NT2/D1 (cell line): ENCODE measurements at regions not wholly inside any gene's neighbourhood (a gene's known extent, or its start where the extent isn't known, plus 50 kb on each side); places are given as distances from the start of the nearest gene placed in this dataset.
"Not testable (repeated sequence)": the region's sequence is repeated elsewhere in the genome, so short reads cannot be mapped to it uniquely, and the experiment has no call there.

ENCODE experiments used
- DNase-seq: peaks from one replicate; pipeline ENCODE4 v3.0.0-alpha.2; 2011; ENCODE audit warnings: low read depth, low spot score
- H3K27me3 ChIP-seq: 2 replicates; pipeline ENCODE4 v1.6.0; 2011; ENCODE audit warnings: mild to moderate bottlenecking; ENCODE audit not compliant: insufficient read length, insufficient read depth
- H3K36me3 ChIP-seq: 2 replicates; pipeline ENCODE4 v1.6.1; 2011; ENCODE audit warnings: mild to moderate bottlenecking, low read length, mixed read lengths; ENCODE audit not compliant: insufficient read depth, insufficient read length
- H3K4me1 ChIP-seq: 2 replicates; pipeline ENCODE4 v1.5.1; 2011; ENCODE audit not compliant: insufficient read depth, insufficient read length
- H3K4me3 ChIP-seq: 2 replicates; pipeline ENCODE4 v1.5.1; 2011; ENCODE audit warnings: low read depth; ENCODE audit not compliant: insufficient read length
- H3K9ac ChIP-seq: 2 replicates; pipeline ENCODE4 v1.6.0; 2011; ENCODE audit warnings: low read depth; ENCODE audit not compliant: insufficient read length
- H3K9me3 ChIP-seq: 2 replicates; pipeline ENCODE4 v1.5.1; 2011; ENCODE audit warnings: mild to moderate bottlenecking, low read length; ENCODE audit not compliant: insufficient read depth
- SUZ12 ChIP-seq: IDR thresholded peaks from 2 replicates; pipeline ENCODE4 v1.6.1; 2011; ENCODE audit not compliant: insufficient read length, insufficient read depth; ENCODE audit errors: extremely low read depth
- YY1 ChIP-seq: IDR thresholded peaks from 2 replicates; pipeline ENCODE4 v1.6.1; 2011; ENCODE audit not compliant: insufficient read length, insufficient read depth
- ZNF274 ChIP-seq: IDR thresholded peaks from 2 replicates; pipeline ENCODE4 v1.6.1; 2011; ENCODE audit warnings: mild to moderate bottlenecking, low read depth, low read length

GRCh38 chr5:60076746-60077145 lies 183.2 kb upstream of the PDE4D start:
- Histone ChIP-seq H3K9me3 (no peaks in the 10 kb centered on the region), H3K4me1 (no peaks in the 10 kb centered on the region), H3K9ac (no peak overlapping the region), H3K4me3 (no peak overlapping the region), H3K27me3 (no peaks in the 10 kb centered on the region), H3K36me3 (no peaks in the 10 kb centered on the region)
- TF ChIP-seq SUZ12 (no peak), ZNF274 (no peak), YY1 (no peak)
- DNase-seq = no peak

- H3K36me3 ChIP-seq = no peaks in the 10 kb centered on the region
- no peak for DNase-seq
- no peaks in the 10 kb centered on the region for H3K9me3 ChIP-seq
- H3K4me3 ChIP-seq = no peak overlapping the region
- H3K27me3 ChIP-seq = no peaks in the 10 kb centered on the region
- TF ChIP-seq ZNF274 = no peak
- no peak for TF ChIP-seq YY1
- no peak for TF ChIP-seq SUZ12
- no peaks in the 10 kb centered on the region for H3K4me1 ChIP-seq
- H3K9ac ChIP-seq = no peak overlapping the region
These were observed 173.0 kb upstream of the PDE4D start for GRCh38 chr5:60066502-60066901.

GRCh38 chr5:60060389-60060788 lies 166.9 kb upstream of the PDE4D start:
- Histone ChIP-seq H3K9ac (no peak overlapping the region), H3K9me3 (no peaks in the 10 kb centered on the region), H3K27me3 (no peaks in the 10 kb centered on the region), H3K4me1 (no peaks in the 10 kb centered on the region), H3K4me3 (no peak overlapping the region), H3K36me3 (no peaks in the 10 kb centered on the region)
- TF ChIP-seq YY1 (no peak), ZNF274 (no peak), SUZ12 (no peak)
- no peak for DNase-seq

GRCh38 chr5:60056191-60056590 lies 162.7 kb upstream of the PDE4D start:
- Histone ChIP-seq H3K4me3 (no peak overlapping the region), H3K36me3 (no peaks in the 10 kb centered on the region), H3K27me3 (no peaks in the 10 kb centered on the region), H3K4me1 (no peaks in the 10 kb centered on the region), H3K9ac (no peak overlapping the region), H3K9me3 (no peaks in the 10 kb centered on the region)
- TF ChIP-seq SUZ12 (no peak), ZNF274 (no peak), YY1 (no peak)
- no peak for DNase-seq

GRCh38 chr5:60055168-60055567 lies 161.6 kb upstream of the PDE4D start:
- Histone ChIP-seq H3K4me1 (no peaks in the 10 kb centered on the region), H3K27me3 (no peaks in the 10 kb centered on the region), H3K9me3 (no peaks in the 10 kb centered on the region), H3K36me3 (no peaks in the 10 kb centered on the region), H3K4me3 (no peak overlapping the region), H3K9ac (no peak overlapping the region)
- DNase-seq = no peak
- TF ChIP-seq ZNF274 (no peak), YY1 (no peak), SUZ12 (no peak)

GRCh38 chr5:60041996-60042664 lies 148.6 kb upstream of the PDE4D start:
- H3K27me3 ChIP-seq, H3K9me3 ChIP-seq, H3K9ac ChIP-seq, H3K4me1 ChIP-seq, H3K36me3 ChIP-seq, H3K4me3 ChIP-seq: not testable (repeated sequence)
- DNase-seq = peak; percentile 8

GRCh38 chr5:60041508-60041907 lies 148.0 kb upstream of the PDE4D start:
- H3K36me3 ChIP-seq, H3K4me1 ChIP-seq, H3K9me3 ChIP-seq, H3K9ac ChIP-seq, H3K27me3 ChIP-seq, DNase-seq, H3K4me3 ChIP-seq: not testable (repeated sequence)

- Histone ChIP-seq H3K27me3 (no peaks in the 10 kb centered on the region), H3K9ac (no peak overlapping the region), H3K4me1 (no peaks in the 10 kb centered on the region), H3K36me3 (no peaks in the 10 kb centered on the region), H3K4me3 (no peak overlapping the region), H3K9me3 (no peaks in the 10 kb centered on the region)
- no peak for DNase-seq
- TF ChIP-seq YY1 (no peak), SUZ12 (no peak), ZNF274 (no peak)
These were observed 142.8 kb upstream of the PDE4D start for GRCh38 chr5:60036192-60036938.
